H1 (cell line): ENCODE measurements at regions not wholly inside any gene's neighbourhood (a gene's known extent, or its start where the extent isn't known, plus 50 kb on each side); places are given as distances from the start of the nearest gene placed in this dataset.

ENCODE experiments used
- CEBPB ChIP-seq: IDR thresholded peaks from 2 replicates; pipeline ENCODE4 v1.6.1; 2012; ENCODE audit warnings: low read depth, low read length
- CHD1 ChIP-seq: IDR thresholded peaks from 2 replicates; pipeline ENCODE4 v1.6.1; 2012; ENCODE audit warnings: low read depth, low read length, improper control_type of control experiment
- CREB1 ChIP-seq: IDR thresholded peaks from 2 replicates; pipeline ENCODE4 v1.6.1; 2012; ENCODE audit warnings: inconsistent platforms
- CTCF ChIP-seq, 3 experiments: IDR thresholded peaks; 1 replicate in 2 of 3; 2 replicates in 1 of 3; pipeline versions ENCODE4 v1.5.1 to v1.6.1; 2011; ENCODE audit warnings: low read length in 3 of 3, mild to moderate bottlenecking in 3 of 3, inconsistent platforms in 2 of 3, low read depth in 1 of 3, moderate library complexity in 1 of 3; ENCODE audit not compliant: insufficient read depth in 1 of 3; ENCODE audit errors: control extremely low read depth in 1 of 3
- JUND ChIP-seq: IDR thresholded peaks from 2 replicates; pipeline ENCODE4 v1.6.1; 2011; ENCODE audit warnings: mild to moderate bottlenecking, improper control_type of control experiment, low read length
- KDM1A ChIP-seq: fragments of 200-600, 300-600 bp; sonication (generic); IDR thresholded peaks from 2 replicates; pipeline ENCODE4 v1.7.1; 2016; ENCODE audit warnings: mild to moderate bottlenecking, low read length, borderline replicate concordance
- POLR2A ChIP-seq, 2 experiments: IDR thresholded peaks; 1 replicate in 1 of 2; 2 replicates in 1 of 2; pipeline ENCODE4 v1.6.1; 2011; ENCODE audit warnings: low read depth in 2 of 2, low read length in 2 of 2, mild to moderate bottlenecking in 2 of 2; ENCODE audit errors: control extremely low read depth in 1 of 2
- SAP30 ChIP-seq: fragments of 300-600 bp; sonication (generic); IDR thresholded peaks from 2 replicates; pipeline ENCODE4 v1.7.1; 2012; ENCODE audit warnings: low read length, moderate library complexity, mild to moderate bottlenecking, inconsistent platforms; ENCODE audit not compliant: insufficient read depth, insufficient replicate concordance
- SRF ChIP-seq: IDR thresholded peaks from 2 replicates; pipeline ENCODE4 v1.6.1; 2011; ENCODE audit warnings: mild to moderate bottlenecking, low read depth, low read length, moderate library complexity
- TCF12 ChIP-seq: IDR thresholded peaks from 2 replicates; pipeline ENCODE4 v1.6.1; 2011; ENCODE audit warnings: low read depth, mild to moderate bottlenecking, low read length
- ZNF274 ChIP-seq: IDR thresholded peaks from 2 replicates; pipeline ENCODE4 v1.7.0; 2012; ENCODE audit warnings: low read length, borderline replicate concordance; ENCODE audit errors: extremely low read depth
- TF ChIP-seq, protein P1 (sequence below): fragments of 300-600 bp; sonication (generic); IDR thresholded peaks from 2 replicates; pipeline ENCODE4 v1.7.1; 2012; ENCODE audit warnings: low read length, moderate library complexity, mild to moderate bottlenecking, inconsistent platforms; ENCODE audit not compliant: insufficient replicate concordance
- TF ChIP-seq, protein P2 (sequence below): IDR thresholded peaks from 2 replicates; pipeline ENCODE4 v1.6.1; 2011; ENCODE audit warnings: low read depth, mild to moderate bottlenecking, low read length; ENCODE audit not compliant: insufficient read depth

GRCh38 chr7:140242057-140243031, 65.6 kb upstream of the KDM7A start:
- TF ChIP-seq CTCF (IDR thresholded peaks at IDR 0.05; ENCODE audit: control extremely low read depth in 1 of 3, insufficient read depth in 1 of 3, low read depth in 1 of 3, low read length in 3 of 3) (no peak), CEBPB (no peak), KDM1A (no peak), SAP30 (no peak), JUND (no peak), POLR2A (IDR thresholded peaks at IDR 0.05; ENCODE audit: control extremely low read depth in 1 of 2, low read depth in 2 of 2, low read length in 2 of 2) (no peak), CHD1 (no peak), TCF12 (no peak), CREB1 (no peak), ZNF274 (no peak), SRF (no peak)
- TF ChIP-seq, protein P1, sequence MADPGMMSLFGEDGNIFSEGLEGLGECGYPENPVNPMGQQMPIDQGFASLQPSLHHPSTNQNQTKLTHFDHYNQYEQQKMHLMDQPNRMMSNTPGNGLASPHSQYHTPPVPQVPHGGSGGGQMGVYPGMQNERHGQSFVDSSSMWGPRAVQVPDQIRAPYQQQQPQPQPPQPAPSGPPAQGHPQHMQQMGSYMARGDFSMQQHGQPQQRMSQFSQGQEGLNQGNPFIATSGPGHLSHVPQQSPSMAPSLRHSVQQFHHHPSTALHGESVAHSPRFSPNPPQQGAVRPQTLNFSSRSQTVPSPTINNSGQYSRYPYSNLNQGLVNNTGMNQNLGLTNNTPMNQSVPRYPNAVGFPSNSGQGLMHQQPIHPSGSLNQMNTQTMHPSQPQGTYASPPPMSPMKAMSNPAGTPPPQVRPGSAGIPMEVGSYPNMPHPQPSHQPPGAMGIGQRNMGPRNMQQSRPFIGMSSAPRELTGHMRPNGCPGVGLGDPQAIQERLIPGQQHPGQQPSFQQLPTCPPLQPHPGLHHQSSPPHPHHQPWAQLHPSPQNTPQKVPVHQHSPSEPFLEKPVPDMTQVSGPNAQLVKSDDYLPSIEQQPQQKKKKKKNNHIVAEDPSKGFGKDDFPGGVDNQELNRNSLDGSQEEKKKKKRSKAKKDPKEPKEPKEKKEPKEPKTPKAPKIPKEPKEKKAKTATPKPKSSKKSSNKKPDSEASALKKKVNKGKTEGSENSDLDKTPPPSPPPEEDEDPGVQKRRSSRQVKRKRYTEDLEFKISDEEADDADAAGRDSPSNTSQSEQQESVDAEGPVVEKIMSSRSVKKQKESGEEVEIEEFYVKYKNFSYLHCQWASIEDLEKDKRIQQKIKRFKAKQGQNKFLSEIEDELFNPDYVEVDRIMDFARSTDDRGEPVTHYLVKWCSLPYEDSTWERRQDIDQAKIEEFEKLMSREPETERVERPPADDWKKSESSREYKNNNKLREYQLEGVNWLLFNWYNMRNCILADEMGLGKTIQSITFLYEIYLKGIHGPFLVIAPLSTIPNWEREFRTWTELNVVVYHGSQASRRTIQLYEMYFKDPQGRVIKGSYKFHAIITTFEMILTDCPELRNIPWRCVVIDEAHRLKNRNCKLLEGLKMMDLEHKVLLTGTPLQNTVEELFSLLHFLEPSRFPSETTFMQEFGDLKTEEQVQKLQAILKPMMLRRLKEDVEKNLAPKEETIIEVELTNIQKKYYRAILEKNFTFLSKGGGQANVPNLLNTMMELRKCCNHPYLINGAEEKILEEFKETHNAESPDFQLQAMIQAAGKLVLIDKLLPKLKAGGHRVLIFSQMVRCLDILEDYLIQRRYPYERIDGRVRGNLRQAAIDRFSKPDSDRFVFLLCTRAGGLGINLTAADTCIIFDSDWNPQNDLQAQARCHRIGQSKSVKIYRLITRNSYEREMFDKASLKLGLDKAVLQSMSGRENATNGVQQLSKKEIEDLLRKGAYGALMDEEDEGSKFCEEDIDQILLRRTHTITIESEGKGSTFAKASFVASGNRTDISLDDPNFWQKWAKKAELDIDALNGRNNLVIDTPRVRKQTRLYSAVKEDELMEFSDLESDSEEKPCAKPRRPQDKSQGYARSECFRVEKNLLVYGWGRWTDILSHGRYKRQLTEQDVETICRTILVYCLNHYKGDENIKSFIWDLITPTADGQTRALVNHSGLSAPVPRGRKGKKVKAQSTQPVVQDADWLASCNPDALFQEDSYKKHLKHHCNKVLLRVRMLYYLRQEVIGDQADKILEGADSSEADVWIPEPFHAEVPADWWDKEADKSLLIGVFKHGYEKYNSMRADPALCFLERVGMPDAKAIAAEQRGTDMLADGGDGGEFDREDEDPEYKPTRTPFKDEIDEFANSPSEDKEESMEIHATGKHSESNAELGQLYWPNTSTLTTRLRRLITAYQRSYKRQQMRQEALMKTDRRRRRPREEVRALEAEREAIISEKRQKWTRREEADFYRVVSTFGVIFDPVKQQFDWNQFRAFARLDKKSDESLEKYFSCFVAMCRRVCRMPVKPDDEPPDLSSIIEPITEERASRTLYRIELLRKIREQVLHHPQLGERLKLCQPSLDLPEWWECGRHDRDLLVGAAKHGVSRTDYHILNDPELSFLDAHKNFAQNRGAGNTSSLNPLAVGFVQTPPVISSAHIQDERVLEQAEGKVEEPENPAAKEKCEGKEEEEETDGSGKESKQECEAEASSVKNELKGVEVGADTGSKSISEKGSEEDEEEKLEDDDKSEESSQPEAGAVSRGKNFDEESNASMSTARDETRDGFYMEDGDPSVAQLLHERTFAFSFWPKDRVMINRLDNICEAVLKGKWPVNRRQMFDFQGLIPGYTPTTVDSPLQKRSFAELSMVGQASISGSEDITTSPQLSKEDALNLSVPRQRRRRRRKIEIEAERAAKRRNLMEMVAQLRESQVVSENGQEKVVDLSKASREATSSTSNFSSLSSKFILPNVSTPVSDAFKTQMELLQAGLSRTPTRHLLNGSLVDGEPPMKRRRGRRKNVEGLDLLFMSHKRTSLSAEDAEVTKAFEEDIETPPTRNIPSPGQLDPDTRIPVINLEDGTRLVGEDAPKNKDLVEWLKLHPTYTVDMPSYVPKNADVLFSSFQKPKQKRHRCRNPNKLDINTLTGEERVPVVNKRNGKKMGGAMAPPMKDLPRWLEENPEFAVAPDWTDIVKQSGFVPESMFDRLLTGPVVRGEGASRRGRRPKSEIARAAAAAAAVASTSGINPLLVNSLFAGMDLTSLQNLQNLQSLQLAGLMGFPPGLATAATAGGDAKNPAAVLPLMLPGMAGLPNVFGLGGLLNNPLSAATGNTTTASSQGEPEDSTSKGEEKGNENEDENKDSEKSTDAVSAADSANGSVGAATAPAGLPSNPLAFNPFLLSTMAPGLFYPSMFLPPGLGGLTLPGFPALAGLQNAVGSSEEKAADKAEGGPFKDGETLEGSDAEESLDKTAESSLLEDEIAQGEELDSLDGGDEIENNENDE = no peak
- TF ChIP-seq, protein P2, sequence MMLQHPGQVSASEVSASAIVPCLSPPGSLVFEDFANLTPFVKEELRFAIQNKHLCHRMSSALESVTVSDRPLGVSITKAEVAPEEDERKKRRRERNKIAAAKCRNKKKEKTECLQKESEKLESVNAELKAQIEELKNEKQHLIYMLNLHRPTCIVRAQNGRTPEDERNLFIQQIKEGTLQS = no peak
